Activated CD8-positive, alpha-beta T cell treated with anti-CD3 and anti-CD28 coated beads for 36 hours (primary cell): ENCODE measurements at regions not wholly inside any gene's neighbourhood (a gene's known extent, or its start where the extent isn't known, plus 50 kb on each side); places are given as distances from the start of the nearest gene placed in this dataset.

Source experiments
- ATAC-seq: fragments of 200-7000 bp; cut with Tn5 transposase; one replicate; pipeline ENCODE4 v1.10.0; 2021; ENCODE audit warnings: mild to moderate bottlenecking, moderate library complexity
- CTCF ChIA-PET: fragments of 350-600 bp; sonication (Branson Sonifier 250); formaldehyde crosslinking; loops from one replicate; lab custom pipeline; 2021; ENCODE audit warnings: antibody characterized with exemption; lab: Charles Lee
- POLR2A ChIA-PET: fragments of 350-600 bp; sonication (Branson Sonifier 250); formaldehyde crosslinking; loops from one replicate; lab custom pipeline; 2021; ENCODE audit warnings: antibody characterized with exemption; lab: Charles Lee
- DNase-seq: peaks from one replicate; pipeline ENCODE4 v3.0.0-alpha.2; 2020
- H3K27ac Mint-ChIP-seq: one replicate; pipeline ENCODE4 v1.8.0; 2021; ENCODE audit warnings: mild to moderate bottlenecking, mixed read lengths
- H3K27me3 Mint-ChIP-seq: one replicate; pipeline ENCODE4 v1.8.0; 2021; ENCODE audit warnings: mixed read lengths
- H3K36me3 Mint-ChIP-seq: one replicate; pipeline ENCODE4 v1.8.0; 2021; ENCODE audit warnings: low read depth, mixed read lengths
- H3K4me1 Mint-ChIP-seq: one replicate; pipeline ENCODE4 v1.8.0; 2021; ENCODE audit warnings: low read depth, mixed read lengths
- H3K4me3 Mint-ChIP-seq: one replicate; pipeline ENCODE4 v1.8.0; 2021; ENCODE audit warnings: mild to moderate bottlenecking, moderate library complexity, mixed read lengths
- H3K9me3 Mint-ChIP-seq: one replicate; pipeline ENCODE4 v1.8.0; 2021; ENCODE audit warnings: mixed read lengths
- CTCF ChIP-seq: fragments of 200-600 bp; IDR thresholded peaks from one replicate; pipeline ENCODE4 v1.8.0; 2022; ENCODE audit warnings: antibody characterized with exemption, mild to moderate bottlenecking
- intact Hi-C: fragments of 100-400 bp; cut with micrococcal nuclease; formaldehyde crosslinking; loops from one replicate; pipeline ENCODE4 v1.10.0; 2022

GRCh38 chr2:180677930-180678624, 302.3 kb upstream of the UBE2E3 start:
- H3K4me3 Mint-ChIP-seq, result no peak overlapping the region
- H3K9me3 Mint-ChIP-seq, result no peaks in the 10 kb centered on the region
- ATAC-seq (no peak), DNase-seq (no peak)
- H3K27me3 Mint-ChIP-seq, result peaks cover 14% of the 10 kb centered on the region
- H3K4me1 Mint-ChIP-seq, result no peaks in the 10 kb centered on the region
- no peak overlapping the region for H3K27ac Mint-ChIP-seq
- POLR2A ChIA-PET, result no interaction called here
- CTCF ChIA-PET, result no interaction called here
- intact Hi-C loops, result no loop called here
- H3K36me3 Mint-ChIP-seq, result no peaks in the 10 kb centered on the region
- TF ChIP-seq CTCF, result no peak

- ChIA-PET POLR2A (interaction anchor here (1.3 kb wide), 1 partner anchor 10 kb away, joined by 3 read pairs; no protein-coding TSS in a partner anchor), CTCF (no interaction called here)
- H3K27me3 Mint-ChIP-seq, result peaks cover 14% of the 10 kb centered on the region
- no peak for DNase-seq
- H3K36me3 Mint-ChIP-seq, result no peaks in the 10 kb centered on the region
- H3K4me1 Mint-ChIP-seq, result no peaks in the 10 kb centered on the region
- ATAC-seq, result no peak
- TF ChIP-seq CTCF, result no peak
- H3K27ac Mint-ChIP-seq, result no peak overlapping the region
- intact Hi-C loops, result no loop called here
- no peaks in the 10 kb centered on the region for H3K9me3 Mint-ChIP-seq
- no peak overlapping the region for H3K4me3 Mint-ChIP-seq
Observed at GRCh38 chr2:180677200-180677599, 303.2 kb upstream of the UBE2E3 start.

DNA sequence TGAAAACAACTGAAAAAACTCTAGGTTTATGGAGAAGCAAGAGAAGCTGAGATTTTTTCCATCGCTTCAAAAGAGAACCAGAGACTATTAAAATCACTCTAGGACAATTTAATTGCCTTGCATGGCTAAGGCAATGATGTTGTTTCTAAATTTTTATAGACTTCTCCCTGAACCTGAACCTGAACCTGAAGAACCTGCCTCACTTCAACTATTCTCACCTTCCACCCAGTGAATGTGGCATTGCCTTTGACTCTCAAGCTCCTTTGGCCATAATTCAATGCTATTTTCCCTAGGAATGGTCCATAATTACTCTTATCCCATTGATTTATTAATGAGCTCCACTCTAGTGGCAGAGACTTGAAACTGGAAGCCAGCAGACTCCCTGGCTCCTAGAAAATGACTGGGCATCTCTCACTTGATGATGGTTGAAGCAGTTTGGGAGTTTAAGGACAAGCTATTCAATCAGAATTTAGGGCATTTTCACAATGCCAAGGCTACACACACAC, 303.8 kb upstream of the UBE2E3 start:
- Mint-ChIP-seq H3K36me3 (no peaks in the 10 kb centered on the region), H3K4me1 (no peaks in the 10 kb centered on the region), H3K4me3 (no peak overlapping the region), H3K9me3 (no peaks in the 10 kb centered on the region), H3K27me3 (peaks cover 17% of the 10 kb centered on the region), H3K27ac (no peak overlapping the region)
- no peak for ATAC-seq
- DNase-seq, result no peak
- CTCF ChIA-PET, result no interaction called here
- POLR2A ChIA-PET, result interaction anchor here (1.3 kb wide), 1 partner anchor 10 kb away, joined by 3 read pairs; no protein-coding TSS in a partner anchor
- intact Hi-C loops, result no loop called here
- no peak for TF ChIP-seq CTCF

DNA sequence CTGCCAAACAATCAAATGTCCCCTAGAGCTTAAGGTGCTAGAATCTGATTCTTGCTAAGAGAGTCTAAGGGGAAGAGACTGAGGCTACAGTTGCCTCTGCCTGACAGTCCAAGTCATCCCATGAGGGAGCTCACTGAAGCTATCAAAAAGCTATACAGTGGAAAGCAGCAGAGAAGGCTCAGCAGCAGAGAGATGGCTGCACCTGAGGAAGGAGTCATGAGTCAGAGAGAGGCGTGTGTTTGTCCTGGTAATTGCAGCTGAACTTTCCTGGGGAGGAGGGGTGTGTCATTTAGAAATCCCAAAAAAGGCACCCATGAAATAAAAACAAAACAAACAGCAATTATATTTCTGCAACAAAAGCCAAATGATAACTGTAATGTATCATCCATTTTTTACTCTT, 305.2 kb upstream of the UBE2E3 start:
- no peaks in the 10 kb centered on the region for H3K36me3 Mint-ChIP-seq
- ChIA-PET CTCF (no interaction called here), POLR2A (interaction anchor here (0.7 kb wide), 1 partner anchor 39 kb away, joined by 3 read pairs; no protein-coding TSS in a partner anchor)
- no peak for DNase-seq
- TF ChIP-seq CTCF, result no peak
- no peak overlapping the region for H3K4me3 Mint-ChIP-seq
- intact Hi-C loops, result no loop called here
- no peak for ATAC-seq
- no peaks in the 10 kb centered on the region for H3K9me3 Mint-ChIP-seq
- H3K27ac Mint-ChIP-seq, result no peak overlapping the region
- no peaks in the 10 kb centered on the region for H3K4me1 Mint-ChIP-seq
- H3K27me3 Mint-ChIP-seq, result peaks cover 13% of the 10 kb centered on the region

DNA sequence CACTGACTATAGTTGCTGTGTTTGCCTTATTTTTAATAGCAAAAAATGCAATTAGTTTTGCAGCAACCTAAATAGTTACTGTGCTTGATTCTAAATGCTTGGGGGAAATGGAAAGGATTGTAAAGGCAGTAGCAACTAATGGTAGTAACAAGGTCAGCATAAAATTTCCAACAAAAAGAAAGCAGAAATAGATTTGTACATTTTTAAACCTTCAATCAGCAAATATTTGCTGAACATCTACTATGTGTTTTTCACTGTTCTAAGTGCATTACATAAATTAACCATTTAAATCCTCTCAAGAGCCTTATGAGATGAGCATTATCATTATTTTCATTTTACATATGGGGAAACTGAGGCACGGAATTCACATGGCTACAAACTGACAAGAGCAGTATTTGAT, 308.0 kb upstream of the UBE2E3 start:
- Mint-ChIP-seq H3K4me3 (no peak overlapping the region), H3K36me3 (no peaks in the 10 kb centered on the region), H3K27me3 (peaks cover 8% of the 10 kb centered on the region), H3K9me3 (no peaks in the 10 kb centered on the region), H3K27ac (no peak overlapping the region), H3K4me1 (no peaks in the 10 kb centered on the region)
- no peak for TF ChIP-seq CTCF
- intact Hi-C loops, result no loop called here
- ChIA-PET CTCF (no interaction called here), POLR2A (no interaction called here)
- ATAC-seq (no peak), DNase-seq (no peak)
